Activated CD8-positive, alpha-beta memory T cell treated with anti-CD3 and anti-CD28 coated beads for 24 hours (primary cell): ENCODE measurements at regions not wholly inside any gene's neighbourhood (a gene's known extent, or its start where the extent isn't known, plus 50 kb on each side); places are given as distances from the start of the nearest gene placed in this dataset.
"Not testable (repeated sequence)": the region's sequence is repeated elsewhere in the genome, so short reads cannot be mapped to it uniquely, and the experiment has no call there.

ENCODE experiments used
- DNase-seq: peaks from one replicate; pipeline ENCODE4 v3.0.0-alpha.2; 2020

DNA sequence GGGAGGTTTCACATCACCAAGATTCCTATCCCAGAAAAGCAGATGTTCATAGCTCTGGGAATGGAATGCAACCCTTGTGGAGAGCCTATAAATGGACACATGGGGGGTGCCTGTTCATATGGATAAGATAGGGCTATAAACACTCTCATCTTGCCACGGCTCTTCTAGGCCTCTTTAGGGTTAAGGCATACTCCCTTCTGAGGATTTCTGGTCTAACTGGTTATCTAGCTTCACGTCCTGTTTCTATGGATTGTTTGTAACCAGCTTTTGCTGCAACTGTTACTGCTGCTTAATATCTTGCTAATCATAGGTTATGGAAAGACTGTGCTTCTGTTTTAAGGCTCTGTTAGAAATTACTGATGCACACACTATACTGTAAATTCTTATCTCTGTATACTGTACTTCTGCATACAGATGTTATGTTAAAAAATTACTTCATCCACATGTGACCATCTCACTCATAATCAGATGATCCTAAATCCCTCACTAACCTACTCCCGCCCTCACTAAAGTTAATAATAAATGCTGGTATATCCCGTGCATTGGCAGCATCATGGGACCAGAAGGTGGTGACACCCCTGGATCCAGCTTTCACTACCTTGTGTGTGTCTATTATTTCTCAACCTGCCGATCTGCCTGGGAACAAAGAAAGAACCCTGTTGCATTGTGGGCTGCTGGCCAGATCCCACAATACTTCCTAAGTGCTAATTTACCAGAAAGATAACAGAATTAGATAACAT lies 68.7 kb downstream of the PRKAB2 start:
- not testable (repeated sequence) for DNase-seq

DNA sequence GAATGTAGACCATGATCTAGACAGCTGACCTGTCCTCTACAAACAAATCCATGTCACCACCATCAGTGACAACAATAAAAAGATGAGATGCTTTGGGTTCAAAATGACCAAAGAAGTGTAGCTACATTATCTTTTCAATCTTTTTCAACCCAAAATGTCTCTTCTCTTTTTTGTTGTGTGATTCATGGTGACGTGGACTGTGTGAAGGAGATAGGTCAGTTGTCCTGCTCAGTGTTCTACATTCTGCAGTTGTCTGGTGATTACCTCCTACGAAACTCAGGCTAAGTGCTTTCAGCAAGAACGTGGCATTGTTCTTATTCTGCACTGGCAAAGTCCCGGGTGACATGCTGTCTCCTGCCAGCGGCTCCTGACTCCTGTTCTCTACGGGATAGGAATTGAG lies 73.1 kb downstream of the PRKAB2 start:
- no peak for DNase-seq

DNA sequence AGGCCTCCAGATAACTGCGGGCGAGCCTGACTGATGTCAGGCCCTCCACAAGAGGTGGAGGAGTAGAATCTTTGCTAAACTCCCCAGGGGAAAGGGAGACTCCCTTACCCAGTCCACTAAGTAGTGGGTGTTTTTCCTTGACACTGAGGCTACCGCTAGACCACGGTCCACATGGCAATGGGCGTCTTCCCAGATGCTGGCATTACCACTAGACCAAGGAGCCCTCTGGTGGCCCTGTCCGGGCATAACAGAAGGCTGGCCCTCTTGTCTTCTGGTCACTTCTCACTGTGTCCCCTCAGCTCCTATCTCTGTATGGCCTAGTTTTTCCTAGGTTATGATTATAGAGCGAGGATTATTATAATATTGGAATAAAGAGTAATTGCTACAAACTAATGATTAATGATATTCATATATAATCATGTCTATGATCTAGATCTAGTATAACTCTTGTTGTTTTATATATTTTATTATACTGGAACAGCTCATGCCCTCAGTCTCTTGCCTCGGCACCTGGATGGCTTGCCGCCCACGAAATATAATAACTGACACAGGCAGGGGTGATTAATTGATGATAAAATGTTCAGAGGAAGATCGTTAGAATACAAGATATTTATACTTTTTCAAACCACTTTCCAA lies 73.8 kb downstream of the PRKAB2 start:
- DNase-seq, result not testable (repeated sequence)

DNA sequence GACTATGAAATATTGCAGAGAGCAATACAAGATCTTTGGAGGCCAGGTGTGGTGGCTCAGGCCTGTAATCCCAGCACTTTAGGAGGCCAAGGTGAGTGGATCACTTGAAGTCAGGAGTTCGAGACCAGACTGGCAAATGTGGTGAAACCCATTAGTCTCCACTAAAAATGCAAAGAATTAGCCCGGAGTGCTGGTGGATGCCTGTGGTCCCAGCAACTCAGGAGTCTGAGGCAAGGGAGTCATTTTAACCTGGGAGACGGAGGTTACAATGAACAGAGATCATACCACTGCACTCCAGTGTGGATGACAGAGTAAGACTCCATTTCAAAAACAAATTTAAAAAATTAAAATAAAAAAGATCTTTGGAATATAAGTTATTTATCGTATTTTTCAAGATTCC lies 76.6 kb downstream of the PRKAB2 start:
- DNase-seq, result no peak

DNA sequence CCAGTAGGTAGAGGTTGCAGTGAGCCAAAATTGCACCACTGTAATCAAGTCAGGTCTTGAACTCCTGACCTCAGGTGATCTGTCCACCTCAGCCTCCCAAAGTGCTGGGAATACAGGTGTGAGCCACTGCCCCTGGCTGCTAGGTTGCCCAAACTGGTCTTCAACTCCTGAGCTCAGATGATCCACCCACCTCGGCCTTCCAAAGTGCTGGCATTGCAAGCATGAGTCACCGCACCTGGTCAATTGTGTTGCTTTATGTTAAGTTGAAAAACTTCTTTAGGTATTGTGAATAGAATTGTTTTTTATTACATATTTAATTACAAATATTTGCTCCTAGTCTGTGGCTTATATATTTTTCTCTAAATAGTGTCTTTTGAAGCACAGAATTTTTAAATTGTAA lies 80.5 kb downstream of the PRKAB2 start:
- no peak for DNase-seq

DNA sequence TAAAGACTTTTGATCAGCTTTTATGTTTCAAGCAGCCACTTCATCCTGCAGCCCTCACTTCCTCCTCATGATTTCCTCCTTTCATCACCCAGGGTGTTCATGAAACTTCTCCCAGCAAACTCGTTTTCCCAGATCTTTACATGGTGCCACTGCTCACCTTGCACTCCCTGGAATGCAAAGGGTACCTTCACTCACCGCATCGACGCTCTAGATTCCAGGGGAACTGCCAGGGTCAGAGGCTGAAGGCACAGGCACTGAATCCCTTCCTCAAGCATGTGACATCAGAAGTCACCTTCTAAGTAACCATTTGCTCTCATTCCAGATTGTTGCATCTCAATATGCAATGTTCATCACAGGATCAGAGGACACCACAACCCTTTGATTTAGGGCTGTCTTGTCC lies 82.8 kb downstream of the PRKAB2 start:
- DNase-seq, result no peak

DNA sequence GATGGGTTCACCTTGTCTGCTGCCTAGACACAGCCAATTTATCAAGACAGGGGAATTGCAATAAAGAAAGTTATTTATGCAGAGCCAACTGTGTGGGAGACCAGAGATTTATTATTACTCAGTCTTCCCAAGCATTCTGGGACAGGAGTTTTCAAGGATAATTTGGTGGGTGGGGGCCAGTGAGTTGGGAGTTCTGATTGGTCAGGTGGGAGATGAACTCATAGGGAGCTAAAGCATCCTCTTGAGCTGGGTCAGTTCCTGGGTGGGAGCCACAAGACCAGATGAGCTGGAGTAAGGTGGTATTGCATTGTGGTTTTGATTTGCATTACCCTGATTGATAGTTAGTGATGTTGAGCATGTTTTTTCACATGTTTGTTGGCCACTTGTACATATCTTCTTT lies 86.1 kb downstream of the PRKAB2 start:
- DNase-seq, result no peak

DNA sequence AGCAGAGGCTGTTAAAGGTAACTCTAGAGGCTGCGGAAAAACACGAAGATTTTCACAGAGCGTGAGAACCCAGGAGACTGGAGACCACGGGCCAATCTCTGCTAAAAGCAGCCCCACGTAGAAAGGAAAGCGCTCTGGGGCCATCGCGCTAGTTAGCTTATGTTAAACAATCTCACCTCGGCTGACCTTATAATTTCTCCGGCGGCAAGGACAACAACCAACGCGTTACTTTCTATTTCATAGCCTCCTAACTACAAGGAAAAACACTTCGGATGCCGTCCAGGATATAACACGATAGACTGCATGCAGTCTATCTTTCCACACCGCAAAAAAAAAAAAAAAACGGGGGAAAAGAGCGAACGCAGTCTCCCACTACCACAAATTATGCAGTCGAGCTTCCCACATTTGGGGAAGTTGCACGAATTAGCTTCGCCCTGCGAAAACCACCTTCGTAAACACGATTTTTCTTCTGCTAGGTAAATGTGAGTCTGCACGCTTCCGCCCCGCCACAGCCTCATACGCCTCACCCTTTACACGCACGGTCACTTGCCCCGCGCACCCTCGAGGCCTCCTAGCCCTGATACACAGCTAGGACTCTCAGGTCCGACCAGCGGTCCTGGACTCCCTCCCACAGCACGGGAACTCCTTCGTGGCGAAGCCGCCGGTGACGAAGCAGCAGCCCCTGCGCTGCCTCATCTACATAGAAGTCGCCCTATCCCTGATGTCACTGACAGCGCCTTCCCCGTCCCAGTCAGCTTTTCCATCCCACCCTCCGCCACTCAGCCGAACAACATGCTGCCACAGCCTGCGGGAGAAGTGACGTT lies 87.8 kb downstream of the PRKAB2 start:
- peak; percentile 95 for DNase-seq

DNA sequence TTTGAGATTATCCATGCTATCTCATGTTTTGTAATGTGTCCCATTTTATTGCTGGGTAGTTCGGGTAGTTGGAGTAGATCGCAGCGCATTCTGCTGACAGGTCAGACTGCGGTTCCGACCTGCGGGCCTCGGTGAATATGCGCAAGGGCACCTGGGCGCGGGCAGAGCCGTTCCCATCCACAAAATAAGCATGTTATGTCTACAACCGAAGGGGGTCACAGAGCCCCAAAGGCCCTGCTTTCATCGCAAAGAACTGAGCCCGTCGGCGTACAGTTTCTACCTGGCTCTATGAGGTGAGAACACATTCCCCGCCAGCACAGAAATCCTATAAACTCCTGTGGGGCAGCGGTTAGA lies 88.4 kb downstream of the PRKAB2 start:
- no peak for DNase-seq

DNA sequence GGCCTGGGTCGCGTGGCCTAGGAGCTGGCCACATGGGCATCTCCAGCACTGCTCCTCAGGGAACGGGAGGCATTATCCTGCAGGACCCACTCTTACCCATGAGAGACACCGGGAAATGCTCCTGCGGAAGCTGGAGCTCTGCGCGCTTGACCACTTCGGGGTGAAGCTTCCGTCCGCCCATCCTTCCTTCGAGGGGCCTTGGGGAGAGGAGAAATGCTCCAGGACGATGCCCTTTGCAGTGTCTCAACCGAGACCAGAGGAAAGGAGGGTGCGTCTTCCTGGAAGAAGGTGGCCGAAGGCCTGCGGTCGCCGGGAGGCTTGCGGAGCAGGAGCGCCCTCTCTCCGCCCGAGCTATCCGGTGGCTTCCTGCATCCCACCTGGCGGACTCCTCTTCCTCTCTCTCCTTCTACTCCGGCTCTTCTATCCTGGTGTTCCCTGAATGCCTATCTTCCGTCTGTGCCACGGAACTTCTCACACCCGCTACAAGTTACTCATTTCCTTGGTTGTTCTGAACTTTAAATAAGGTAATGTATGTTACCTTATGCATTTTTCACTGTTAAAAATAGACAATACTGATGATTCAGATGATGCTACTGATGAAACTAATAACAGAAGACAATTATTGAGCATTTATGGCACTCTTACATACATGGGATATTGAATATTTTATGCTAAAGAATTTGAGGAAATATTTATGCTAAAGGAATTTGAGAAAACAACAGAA lies 91.4 kb downstream of the PRKAB2 start:
- no peak for DNase-seq

DNA sequence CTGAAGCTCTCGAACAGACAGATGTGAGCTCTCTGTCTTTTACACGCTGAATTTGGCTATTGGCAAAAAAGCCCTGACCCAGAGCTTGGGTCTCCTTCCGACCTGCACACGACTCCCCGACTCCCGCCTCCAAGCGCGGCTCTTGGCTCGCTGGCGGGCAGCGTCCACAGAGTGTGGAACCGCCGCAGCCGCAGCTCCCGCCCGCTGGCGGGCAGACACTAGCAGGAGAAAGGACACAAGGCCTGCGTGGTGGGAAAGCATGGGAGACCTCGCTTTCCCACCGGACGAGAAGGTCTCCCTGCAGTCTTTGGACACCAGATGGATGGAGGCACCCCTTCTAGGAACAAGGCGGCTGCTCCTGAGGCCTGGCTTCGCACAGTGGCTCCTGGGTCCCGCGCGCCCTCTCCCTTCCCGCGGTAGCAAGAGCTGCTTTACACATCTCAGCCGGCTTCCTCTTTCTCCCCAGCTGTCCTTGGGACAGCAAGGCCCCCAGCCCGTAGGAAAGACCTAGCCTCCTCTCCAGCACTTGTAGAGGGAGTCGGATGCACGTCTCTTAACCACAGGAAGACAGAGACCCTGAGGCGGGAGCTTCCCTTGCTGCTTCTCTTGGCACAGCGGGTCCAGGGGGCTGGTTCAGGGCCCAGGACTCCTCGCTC lies 92.1 kb downstream of the PRKAB2 start:
- no peak for DNase-seq

DNA sequence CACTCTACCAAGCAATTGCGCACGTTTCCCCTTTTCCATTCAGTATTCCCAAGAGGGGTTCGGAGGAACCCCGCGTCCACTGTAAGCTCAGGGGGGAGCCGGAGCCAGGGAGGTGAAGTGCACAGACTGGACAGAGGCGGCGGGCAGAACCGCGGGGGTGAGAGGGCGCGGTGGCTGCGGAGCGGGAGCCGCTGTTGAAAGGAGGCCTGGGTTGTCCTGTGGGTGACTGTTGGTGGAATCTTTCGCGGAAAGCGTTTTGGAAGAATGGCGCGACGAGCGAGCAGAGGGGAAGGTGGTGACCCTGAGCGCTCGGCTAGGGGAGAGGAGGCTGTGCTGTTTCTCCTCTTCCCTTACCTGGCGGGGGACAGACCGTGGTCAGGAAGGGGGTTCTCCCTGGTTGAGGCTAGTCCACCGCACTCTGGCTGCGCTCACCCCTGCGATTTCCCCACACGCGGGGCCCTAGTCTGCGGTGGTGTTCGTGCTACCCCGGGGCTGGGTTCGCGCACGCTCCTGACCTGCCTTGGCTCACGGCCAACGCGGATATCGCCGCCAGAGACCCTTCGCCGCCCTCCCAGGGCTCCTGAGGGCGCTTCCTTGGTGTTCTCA lies 92.8 kb downstream of the PRKAB2 start:
- peak; percentile 65 for DNase-seq

DNA sequence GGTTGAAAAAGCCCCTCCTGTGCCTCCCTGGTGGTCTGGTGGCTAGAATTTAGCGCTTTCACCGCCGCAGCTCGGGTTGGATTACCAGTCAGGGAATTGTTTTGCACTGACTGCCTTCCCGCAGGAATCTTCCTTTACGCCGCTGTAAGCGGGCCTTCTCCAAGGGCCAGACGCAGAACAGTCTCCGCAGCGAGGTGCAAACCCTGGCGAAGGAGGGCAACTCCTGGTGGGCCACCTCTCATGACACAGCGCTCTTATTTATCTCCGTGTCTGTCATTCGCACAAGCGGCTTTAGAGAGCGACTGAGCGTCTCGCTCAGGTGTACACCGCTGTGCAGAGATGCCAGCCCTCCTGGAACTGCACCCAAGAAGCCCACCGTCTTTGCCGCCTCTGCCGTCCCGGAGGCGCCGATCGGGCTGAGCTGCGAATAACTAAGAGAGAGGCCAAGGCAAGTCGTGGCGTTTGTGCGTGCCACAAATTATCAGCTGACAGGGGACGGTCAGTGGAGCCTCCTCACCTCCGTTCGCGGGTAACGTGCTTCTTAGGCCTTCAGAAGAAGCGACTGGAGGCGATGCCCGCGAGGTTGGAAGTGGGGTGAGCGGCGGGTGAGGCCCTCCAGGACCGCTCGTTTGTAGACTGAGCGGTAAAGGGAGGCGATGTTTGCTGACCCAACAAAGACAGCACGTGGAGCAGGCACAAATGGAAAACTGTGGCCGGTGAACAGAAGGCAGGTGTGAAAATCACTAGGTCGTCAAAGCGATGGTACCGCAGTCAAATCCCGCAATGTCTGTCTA lies 93.5 kb downstream of the PRKAB2 start:
- DNase-seq, result no peak

DNA sequence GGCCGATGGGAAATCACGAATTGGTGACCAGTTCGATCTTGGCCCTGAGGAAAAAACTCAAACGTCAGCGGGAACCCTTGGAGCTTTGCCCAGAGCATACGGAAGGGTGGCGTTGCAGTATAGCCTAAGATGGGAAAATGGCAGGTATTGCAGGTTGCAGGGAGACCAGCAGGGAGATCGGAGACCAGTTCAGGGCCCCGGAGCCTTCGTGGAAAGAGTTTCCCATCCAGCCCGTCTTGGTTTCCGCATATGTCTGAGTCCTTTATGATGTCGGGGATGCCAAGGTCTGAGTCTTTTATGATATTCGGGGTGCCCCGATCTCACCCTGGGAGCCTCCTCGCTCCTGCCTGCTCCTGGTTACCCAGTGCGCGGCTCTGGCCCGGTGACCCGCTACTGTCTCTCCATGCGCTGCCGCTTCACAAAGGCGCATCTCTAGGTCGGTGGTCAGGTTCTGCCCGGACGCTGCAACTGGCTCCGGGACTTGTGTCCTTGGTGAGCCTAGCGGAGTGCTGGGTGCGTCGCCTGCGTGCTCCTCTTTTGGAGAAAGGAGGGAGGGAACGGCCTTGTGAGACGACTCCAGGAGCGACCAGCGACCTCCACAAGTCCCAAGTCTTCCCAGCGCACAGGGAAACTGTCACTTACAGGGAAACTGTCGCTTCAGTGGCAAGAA lies 94.2 kb downstream of the PRKAB2 start:
- no peak for DNase-seq

DNA sequence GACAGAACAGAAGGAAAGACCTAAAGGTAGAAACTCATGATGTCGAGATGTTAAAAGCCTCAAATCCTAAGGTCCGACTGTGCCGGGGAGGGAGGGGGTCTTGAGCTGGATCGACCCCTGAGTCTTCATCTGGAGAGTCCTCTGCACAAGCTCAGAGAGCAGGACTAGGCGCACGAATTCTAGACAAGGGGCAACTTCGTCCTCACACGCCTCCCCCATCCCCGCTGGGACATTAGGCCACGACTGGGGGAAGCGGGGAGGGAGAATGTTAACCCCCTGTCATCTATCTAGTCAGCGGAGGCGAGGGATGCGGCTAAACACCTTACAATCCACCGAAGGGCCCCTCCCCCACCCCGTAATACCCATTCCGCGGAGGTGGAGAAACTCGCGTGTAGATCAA lies 94.7 kb downstream of the PRKAB2 start:
- DNase-seq, result no peak

DNA sequence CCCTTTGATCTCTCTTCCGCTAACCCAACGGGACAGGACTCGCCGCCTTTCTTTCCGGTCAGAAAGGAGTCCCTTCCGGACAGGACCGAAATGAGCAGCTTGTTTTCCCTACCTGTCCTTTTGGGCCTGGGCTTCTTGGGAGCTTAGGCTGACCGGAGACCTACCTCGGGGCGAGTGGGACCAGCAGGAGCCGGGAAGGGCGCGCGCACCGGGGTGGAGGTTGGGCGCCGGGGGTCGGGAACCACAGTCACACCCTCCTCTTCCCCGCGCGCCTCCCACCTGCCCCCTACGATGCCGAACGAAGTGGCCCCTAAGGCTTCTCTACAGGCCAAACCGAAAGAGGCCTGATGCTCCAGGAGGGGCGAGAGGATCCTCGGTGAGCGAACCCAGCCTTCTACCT lies 95.2 kb downstream of the PRKAB2 start:
- DNase-seq, result no peak

DNA sequence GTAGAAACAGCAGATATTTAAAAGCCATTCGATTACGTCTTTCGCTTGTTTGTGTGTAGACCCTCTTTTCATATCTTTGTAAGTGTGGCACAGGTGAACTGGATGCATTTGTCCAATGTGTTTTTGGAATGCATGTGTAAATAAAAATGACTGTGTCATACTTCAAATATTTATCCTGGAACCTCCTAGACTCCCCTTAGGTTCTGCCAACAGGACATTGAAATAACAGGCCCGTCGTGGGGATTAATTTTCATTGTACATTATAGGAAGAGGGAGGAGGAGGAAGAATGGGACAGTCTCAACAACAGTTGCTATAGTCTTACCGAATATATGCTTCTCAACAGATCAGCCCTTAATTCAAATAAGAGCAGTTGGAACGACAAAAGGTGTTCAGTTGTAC lies 95.8 kb downstream of the PRKAB2 start:
- DNase-seq, result no peak

DNA sequence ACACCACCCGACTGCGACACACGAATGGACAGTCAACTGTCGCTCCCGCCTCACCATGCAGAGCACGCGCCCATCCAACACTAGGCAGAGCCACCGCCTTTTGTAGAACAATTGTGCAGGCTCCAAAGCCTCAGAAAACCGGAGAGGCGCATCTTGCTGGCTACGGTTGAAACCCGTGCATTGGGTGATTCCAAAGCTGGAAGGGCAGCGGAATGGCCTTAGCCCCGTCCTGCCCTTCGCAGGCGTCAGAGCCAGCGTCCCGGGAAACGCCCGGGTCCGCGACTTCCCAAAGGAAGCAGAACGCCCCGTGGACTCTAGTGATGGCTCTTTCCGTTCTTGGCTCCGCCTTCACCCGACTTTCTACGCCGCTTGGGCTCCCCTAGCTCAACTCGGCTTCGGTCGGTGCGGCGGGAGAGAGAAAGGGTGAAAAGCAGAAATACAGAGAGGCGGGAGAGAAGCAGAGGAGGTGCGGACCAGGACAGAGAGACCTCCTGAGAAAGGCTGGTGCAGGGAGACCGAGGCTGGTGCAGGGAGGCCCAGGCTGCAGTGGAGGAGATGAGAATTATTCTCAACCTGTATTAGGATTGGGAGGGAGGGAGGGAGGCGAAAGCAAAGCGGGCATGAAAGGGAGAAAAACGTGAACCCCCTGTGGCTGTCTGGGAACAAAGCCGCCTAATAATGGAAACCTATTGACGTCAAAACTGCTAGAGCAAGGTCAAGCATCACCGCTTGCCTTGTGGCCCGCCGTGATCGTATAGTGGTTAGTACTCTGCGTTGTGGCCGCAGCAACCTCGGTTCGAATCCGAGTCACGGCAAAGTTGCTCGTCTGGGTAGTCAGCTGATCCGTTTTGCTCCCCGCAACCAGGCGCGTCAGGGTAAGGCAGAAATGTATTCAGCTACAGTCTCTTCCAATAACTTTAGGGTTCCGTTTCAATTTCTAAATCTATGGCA lies 99.5 kb downstream of the PRKAB2 start:
- no peak for DNase-seq

DNA sequence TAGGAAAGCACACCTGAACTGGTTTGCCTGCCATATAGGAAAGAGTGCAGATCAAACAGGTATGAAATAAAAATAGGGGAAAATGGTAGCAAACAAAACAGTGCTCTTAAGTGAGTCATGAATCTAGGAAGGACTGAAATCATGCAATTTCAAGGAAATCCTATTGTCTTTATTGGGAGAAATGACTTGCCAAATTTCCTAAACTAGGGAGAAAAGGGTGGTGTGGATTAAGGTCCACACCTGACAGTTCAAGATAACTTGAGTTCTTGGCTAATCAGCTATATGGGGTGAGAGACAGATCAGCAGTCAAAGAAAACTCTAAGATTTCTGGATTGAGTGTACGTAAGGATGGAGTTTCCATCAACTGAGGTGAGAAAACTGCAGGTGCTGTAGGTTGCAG lies 101.1 kb downstream of the PRKAB2 start:
- no peak for DNase-seq

DNA sequence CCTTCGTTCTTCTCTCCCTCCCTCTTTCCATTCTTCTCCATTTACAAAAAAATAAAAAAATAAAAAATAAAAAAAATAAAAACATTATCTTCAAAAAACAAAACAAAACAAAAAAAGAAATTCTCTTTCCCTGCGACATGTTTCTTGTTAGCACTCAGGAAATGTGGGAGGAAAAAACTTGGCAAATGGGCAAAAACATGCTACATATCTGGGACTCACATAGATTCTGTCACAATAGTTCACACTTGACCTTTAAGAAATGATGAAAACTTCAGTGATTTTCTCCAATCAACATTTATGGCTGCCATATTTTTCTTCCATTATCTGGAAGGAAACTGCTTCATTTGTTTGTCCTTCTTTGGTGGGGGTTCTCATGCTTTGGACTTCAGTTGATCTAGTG lies 109.3 kb downstream of the PRKAB2 start:
- DNase-seq, result no peak
